Kidney (tissue), 13 donors: ENCODE measurements at regions not wholly inside any gene's neighbourhood (a gene's known extent, or its start where the extent isn't known, plus 50 kb on each side); places are given as distances from the start of the nearest gene placed in this dataset.
"Not testable (repeated sequence)": the region's sequence is repeated elsewhere in the genome, so short reads cannot be mapped to it uniquely, and the experiment has no call there.

Source experiments
- DNase-seq, 5 donors: peaks; one replicate each; pipeline ENCODE4 v3.0.0-alpha.2; 2013 to 2020
- FAIRE-seq: peaks from 2 replicates; lab custom pipeline; 2012; peaks lifted over from hg19 to GRCh38; lab: Jason Lieb, UNC
- H3K27ac ChIP-seq, 2 donors: one replicate each; pipeline ENCODE4 v1.7.0; 2013; ENCODE audit warnings: low read depth in 2 of 2, low read length in 2 of 2, inconsistent platforms in 1 of 2
- H3K27me3 ChIP-seq: one replicate; pipeline ENCODE4 v1.7.1; 2013; ENCODE audit warnings: low read length, inconsistent platforms; ENCODE audit not compliant: control insufficient read depth, insufficient read depth
- H3K36me3 ChIP-seq, 3 donors: one replicate each; pipeline versions ENCODE4 v1.7.0 to v1.7.1; 2013; ENCODE audit warnings: low read length in 3 of 3, control low read depth in 1 of 3, inconsistent platforms in 1 of 3; ENCODE audit not compliant: insufficient read depth in 3 of 3, control insufficient read depth in 2 of 3
- H3K4me1 ChIP-seq, 3 donors: one replicate each; pipeline versions ENCODE4 v1.7.0 to v1.7.1; 2013; ENCODE audit warnings: low read length in 3 of 3, inconsistent platforms in 1 of 3, low read depth in 1 of 3; ENCODE audit not compliant: control insufficient read depth in 2 of 3, insufficient read depth in 2 of 3
- H3K4me3 ChIP-seq, 3 donors: one replicate each; pipeline versions ENCODE4 v1.7.0 to v1.8.1; 2013; ENCODE audit warnings: low read length in 3 of 3, control low read depth in 1 of 3, inconsistent platforms in 1 of 3
- H3K9ac ChIP-seq, 3 donors: one replicate each; pipeline versions ENCODE4 v1.7.0 to v1.7.1; 2013; ENCODE audit warnings: low read length in 3 of 3, control low read depth in 1 of 3, inconsistent platforms in 1 of 3
- H3K9me3 ChIP-seq, 3 donors: one replicate each; pipeline versions ENCODE4 v1.7.0 to v1.7.1; 2013; ENCODE audit warnings: low read length in 3 of 3, control low read depth in 1 of 3, inconsistent platforms in 1 of 3; ENCODE audit not compliant: control insufficient read depth in 2 of 3, insufficient read depth in 1 of 3
- intact Hi-C: fragments of 100-400 bp; cut with DNase I; formaldehyde crosslinking; loops from one replicate; pipeline ENCODE4 v1.11.1; 2022
- TF ChIP-seq, protein P1 (sequence below): IDR thresholded peaks from 3 replicates; pipeline ENCODE4 v1.5.1; 2012; ENCODE audit warnings: mild to moderate bottlenecking, moderate library complexity, borderline replicate concordance; ENCODE audit not compliant: insufficient read depth; ENCODE audit errors: extremely low read depth
- donor health status: control.
- donor health status: control.
- donor health status: control.
- donor health status: control.
- donor health status: control.
- donor health status: DM: yes; HTN: yes; CAD: no.
- donor health status: Normal renal cell carcinoma (clear cell type).

DNA sequence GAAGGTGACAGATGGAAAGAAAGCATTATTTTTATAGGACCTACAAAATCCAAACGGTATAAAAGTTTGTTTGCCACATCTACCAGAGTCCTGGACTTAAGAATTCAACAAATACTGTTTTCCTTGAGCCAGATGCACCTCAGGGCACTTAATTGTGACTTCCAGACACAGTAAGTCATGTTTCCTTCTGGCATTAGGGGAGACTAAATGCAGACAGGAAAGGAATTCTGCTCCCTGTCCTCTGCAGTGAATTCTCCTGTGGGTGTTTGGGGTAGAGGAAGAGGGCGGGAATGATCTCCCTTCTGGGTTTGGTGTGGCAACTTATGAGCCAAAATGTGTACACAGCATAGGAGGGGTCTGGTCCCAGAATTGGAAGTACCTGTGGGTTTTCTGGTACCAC is 93.9 kb upstream of the ZDHHC17 start:
- Histone ChIP-seq H3K27ac (no peak overlapping the region), H3K27me3 (no peaks in the 10 kb centered on the region), H3K9ac (no peak overlapping the region), H3K4me1 (no peaks in the 10 kb centered on the region), H3K36me3 (no peaks in the 10 kb centered on the region), H3K9me3 (no peaks in the 10 kb centered on the region), H3K4me3 (no peak overlapping the region)
- TF ChIP-seq, protein P1, sequence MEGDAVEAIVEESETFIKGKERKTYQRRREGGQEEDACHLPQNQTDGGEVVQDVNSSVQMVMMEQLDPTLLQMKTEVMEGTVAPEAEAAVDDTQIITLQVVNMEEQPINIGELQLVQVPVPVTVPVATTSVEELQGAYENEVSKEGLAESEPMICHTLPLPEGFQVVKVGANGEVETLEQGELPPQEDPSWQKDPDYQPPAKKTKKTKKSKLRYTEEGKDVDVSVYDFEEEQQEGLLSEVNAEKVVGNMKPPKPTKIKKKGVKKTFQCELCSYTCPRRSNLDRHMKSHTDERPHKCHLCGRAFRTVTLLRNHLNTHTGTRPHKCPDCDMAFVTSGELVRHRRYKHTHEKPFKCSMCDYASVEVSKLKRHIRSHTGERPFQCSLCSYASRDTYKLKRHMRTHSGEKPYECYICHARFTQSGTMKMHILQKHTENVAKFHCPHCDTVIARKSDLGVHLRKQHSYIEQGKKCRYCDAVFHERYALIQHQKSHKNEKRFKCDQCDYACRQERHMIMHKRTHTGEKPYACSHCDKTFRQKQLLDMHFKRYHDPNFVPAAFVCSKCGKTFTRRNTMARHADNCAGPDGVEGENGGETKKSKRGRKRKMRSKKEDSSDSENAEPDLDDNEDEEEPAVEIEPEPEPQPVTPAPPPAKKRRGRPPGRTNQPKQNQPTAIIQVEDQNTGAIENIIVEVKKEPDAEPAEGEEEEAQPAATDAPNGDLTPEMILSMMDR, result no peak
- FAIRE-seq (no peak), DNase-seq (no peak)
- intact Hi-C loops, result no loop called here

DNA sequence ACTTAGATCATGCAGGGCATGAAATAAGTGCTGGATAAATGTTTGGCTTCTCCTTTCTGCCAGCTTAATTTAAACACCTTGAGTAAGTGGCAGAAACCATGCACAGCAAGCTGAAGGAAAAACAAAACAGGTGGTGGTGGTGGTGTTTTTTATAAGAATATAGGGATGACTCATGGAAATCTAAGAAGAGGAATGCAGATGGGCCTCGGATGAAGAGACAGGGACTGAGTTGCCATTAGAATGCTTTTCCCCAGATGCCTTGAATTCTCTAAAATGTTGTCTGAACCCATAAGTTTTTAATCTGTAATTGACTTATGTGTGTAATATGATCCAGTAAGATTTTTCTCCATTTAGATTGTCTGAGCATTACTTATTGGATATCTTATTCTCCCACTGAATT is 93.1 kb upstream of the ZDHHC17 start:
- no peaks in the 10 kb centered on the region for H3K36me3 ChIP-seq
- H3K9ac ChIP-seq, result no peak overlapping the region
- FAIRE-seq (no peak), DNase-seq (no peak)
- H3K27me3 ChIP-seq, result no peaks in the 10 kb centered on the region
- intact Hi-C loops, result no loop called here
- no peaks in the 10 kb centered on the region for H3K4me1 ChIP-seq
- TF ChIP-seq, protein P1, result no peak
- no peak overlapping the region for H3K4me3 ChIP-seq
- no peaks in the 10 kb centered on the region for H3K9me3 ChIP-seq
- no peak overlapping the region for H3K27ac ChIP-seq

DNA sequence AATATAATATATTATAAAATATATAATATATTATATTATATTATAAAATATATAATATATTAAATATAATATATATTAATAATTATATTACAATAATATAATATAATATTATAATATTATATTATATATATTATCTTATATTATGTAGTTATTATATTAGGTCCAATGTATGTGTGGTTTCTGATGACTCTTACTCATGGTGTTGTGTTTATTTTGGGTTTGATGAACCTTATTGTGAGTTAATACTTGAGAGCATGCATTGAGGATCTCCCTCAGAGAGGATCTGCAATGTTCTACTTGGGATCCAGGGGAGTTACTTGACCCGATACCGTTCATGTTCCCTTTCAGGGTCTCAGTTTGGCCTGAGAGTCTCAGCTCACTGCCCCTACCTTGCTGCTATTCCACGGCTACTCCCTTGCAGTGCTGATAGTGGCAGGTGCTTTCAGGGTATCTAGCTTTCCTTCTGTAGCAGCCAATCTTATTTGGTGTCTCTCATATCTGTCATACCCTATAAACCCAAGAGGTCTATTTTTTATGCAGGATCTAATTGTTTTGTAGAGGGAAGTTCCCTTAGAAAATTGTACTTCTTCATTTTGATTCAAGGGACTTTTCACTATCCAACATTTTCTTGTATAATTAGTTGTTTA is 89.1 kb upstream of the ZDHHC17 start:
- no peak for FAIRE-seq
- Histone ChIP-seq H3K27me3 (no peaks in the 10 kb centered on the region), H3K9ac (no peak overlapping the region), H3K36me3 (no peaks in the 10 kb centered on the region), H3K27ac (no peak overlapping the region), H3K4me3 (no peak overlapping the region), H3K9me3 (no peaks in the 10 kb centered on the region), H3K4me1 (no peaks in the 10 kb centered on the region)
- intact Hi-C loops, result no loop called here
- DNase-seq, result no peak
- TF ChIP-seq, protein P1, result no peak

DNA sequence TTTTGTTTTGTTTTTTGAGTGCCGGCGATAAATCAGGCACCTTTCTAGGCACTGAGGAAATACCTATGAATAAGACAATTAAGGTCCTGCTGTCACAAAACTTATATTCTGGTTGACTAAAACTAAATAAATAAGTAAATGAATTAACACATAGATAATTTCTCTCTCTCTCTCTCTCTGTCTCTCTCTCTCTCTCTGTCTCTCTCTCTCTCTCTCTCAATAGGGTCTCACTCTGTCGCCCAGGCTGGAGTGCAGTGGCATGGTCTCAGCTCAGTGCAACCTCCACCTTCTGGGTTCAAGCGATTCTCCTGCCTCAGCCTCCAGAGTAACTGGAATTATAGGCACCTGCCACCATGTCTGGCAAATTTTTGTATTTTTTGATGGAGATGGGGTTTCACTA is 87.7 kb upstream of the ZDHHC17 start:
- H3K4me3 ChIP-seq, H3K9me3 ChIP-seq, intact Hi-C loops, H3K4me1 ChIP-seq, H3K36me3 ChIP-seq, DNase-seq, H3K9ac ChIP-seq, FAIRE-seq, H3K27me3 ChIP-seq, H3K27ac ChIP-seq: not testable (repeated sequence)
